ENCODE measurements at regions not wholly inside any gene's neighbourhood (a gene's known extent, or its start where the extent isn't known, plus 50 kb on each side); places are given as distances from the start of the nearest gene placed in this dataset.

DNA sequence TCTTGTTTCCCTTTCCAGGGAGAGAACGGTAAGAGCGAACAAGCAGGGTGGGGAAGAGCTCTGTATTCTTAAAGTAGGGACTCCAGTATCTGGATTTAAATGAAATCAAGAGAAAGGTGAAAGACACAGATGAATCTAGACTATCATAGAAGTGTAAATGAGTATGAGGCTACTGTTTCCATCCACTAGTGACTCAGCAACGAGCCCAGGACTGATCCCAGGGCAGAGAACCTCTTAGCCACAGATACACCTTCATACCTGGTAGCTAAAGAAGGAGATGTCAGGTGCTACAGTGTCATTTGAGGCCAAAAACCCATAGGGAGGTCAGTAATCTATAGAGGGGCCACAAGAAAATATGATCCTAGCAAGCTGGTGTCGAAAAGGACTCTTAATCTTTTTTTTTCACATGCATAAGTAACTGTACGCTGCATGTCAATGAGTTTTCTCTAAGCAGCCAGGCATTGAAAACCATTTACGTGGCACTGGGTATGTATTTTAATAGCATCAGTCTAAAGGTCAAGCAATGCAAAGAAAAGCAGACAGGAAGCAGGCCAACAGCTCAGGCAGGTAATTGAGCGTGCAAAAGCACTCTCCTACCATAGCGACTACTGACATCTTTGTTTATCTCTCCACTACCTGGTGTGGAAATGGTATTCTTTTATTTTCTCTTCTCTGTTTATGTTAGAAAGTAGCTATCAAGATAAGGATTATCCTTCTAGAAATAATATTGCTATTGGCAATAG, 91.5 kb upstream of the EGR2 start:
- Histone ChIP-seq H3K4me3 (ENCODE audit: control extremely low read depth in 1 of 5, extremely low read depth in 1 of 5, insufficient read depth in 1 of 5, low read depth in 2 of 5, low read length in 4 of 5) (no peak overlapping the region), H3K27ac (ENCODE audit: low read length in 2 of 2) (no peak overlapping the region), H3K9me3 (ENCODE audit: control extremely low read depth in 1 of 3, control insufficient read depth in 2 of 3, insufficient read depth in 1 of 3, low read length in 2 of 3) (no peaks in the 10 kb centered on the region), H4K20me1 (ENCODE audit: control insufficient read depth, insufficient read depth, low read length, poor library complexity, severe bottlenecking) (no peaks in the 10 kb centered on the region), H2AFZ (ENCODE audit: insufficient read depth, low read depth, low read length, poor library complexity, severe bottlenecking) (no peak overlapping the region), H3K9ac (ENCODE audit: low read length) (no peak overlapping the region), H3K4me2 (replicated peaks; ENCODE audit: low read depth, low read length, poor library complexity, severe bottlenecking) (peak overlapping the region; percentile 27), H3K4me1 (ENCODE audit: control insufficient read depth in 2 of 2, insufficient read depth in 2 of 2, low read length in 2 of 2) (peaks cover 35% of the 10 kb centered on the region in 2 donors), H3K79me2 (ENCODE audit: control insufficient read depth, insufficient read depth, low read length) (no peaks in the 10 kb centered on the region), H3K27me3 (replicated peaks in 1 of 4; ENCODE audit: control extremely low read depth in 1 of 4, control insufficient read depth in 3 of 4, insufficient read depth in 4 of 4, low read length in 3 of 4) (no peaks in the 10 kb centered on the region), H3K36me3 (replicated peaks in 1 of 2; ENCODE audit: control extremely low read depth in 1 of 2, control insufficient read depth in 1 of 2, extremely low read depth in 1 of 2, insufficient read depth in 2 of 2, low read length in 1 of 2) (no peaks in the 10 kb centered on the region)
- intact Hi-C loops (cut with micrococcal nuclease) = no loop called here
- Mint-ChIP-seq H3K4me3 (peak overlapping the region; percentile 13), H3K27me3 (no peaks in the 10 kb centered on the region), H3K4me1 (peaks cover 50% of the 10 kb centered on the region), H3K9me3 (ENCODE audit: insufficient read depth) (no peaks in the 10 kb centered on the region), H3K27ac (no peak overlapping the region)
- 85% methylated on average over 2 of the region's 8 CpGs for WGBS (ENCODE audit: insufficient coverage)
- DNase-seq = no peak
- POLR2A ChIA-PET = no interaction called here
- CTCF ChIA-PET = no interaction called here
- ATAC-seq (ENCODE audit: low read depth) = peak; percentile 61
- TF ChIP-seq, protein P1, sequence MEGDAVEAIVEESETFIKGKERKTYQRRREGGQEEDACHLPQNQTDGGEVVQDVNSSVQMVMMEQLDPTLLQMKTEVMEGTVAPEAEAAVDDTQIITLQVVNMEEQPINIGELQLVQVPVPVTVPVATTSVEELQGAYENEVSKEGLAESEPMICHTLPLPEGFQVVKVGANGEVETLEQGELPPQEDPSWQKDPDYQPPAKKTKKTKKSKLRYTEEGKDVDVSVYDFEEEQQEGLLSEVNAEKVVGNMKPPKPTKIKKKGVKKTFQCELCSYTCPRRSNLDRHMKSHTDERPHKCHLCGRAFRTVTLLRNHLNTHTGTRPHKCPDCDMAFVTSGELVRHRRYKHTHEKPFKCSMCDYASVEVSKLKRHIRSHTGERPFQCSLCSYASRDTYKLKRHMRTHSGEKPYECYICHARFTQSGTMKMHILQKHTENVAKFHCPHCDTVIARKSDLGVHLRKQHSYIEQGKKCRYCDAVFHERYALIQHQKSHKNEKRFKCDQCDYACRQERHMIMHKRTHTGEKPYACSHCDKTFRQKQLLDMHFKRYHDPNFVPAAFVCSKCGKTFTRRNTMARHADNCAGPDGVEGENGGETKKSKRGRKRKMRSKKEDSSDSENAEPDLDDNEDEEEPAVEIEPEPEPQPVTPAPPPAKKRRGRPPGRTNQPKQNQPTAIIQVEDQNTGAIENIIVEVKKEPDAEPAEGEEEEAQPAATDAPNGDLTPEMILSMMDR (IDR thresholded peaks at IDR 0.05) = no peak
- no peak for TF ChIP-seq EZH2 (IDR thresholded peaks at IDR 0.05; ENCODE audit: borderline replicate concordance, insufficient read depth, low read depth, low read length, poor library complexity, severe bottlenecking)

DNA sequence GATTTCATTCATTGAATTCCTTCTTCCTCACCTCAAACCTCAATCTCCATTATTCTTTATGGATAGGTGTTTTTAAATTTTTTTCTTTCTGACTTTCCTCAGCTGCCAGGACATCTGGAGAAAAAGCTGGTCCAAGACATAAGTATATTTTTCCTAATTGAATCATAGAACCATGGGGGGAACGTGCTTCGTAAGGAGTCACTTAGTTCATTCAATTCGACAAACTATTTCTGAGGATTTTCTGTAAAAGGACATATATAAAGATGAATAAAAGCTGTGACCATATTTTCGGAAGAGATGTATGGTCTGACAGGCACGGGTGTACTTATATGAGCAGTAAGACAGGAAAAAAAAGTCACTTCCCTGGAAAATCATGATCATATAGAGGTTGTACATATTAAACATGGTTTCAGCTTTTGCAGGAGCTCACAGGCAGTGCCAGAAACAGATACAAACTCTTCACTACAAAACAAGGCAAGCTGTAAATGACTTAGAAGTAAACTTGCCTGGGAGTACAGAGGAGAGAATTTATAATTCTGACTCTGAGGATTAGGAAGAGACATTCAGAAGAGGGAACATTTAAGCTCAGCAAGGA, 88.2 kb upstream of the EGR2 start:
- H3K36me3 ChIP-seq (replicated peaks in 1 of 2; ENCODE audit: control extremely low read depth in 1 of 2, control insufficient read depth in 1 of 2, extremely low read depth in 1 of 2, insufficient read depth in 2 of 2, low read length in 1 of 2) = no peaks in the 10 kb centered on the region
- H4K20me1 ChIP-seq (ENCODE audit: control insufficient read depth, insufficient read depth, low read length, poor library complexity, severe bottlenecking) = no peaks in the 10 kb centered on the region
- TF ChIP-seq, protein P1 (IDR thresholded peaks at IDR 0.05) = no peak
- no peak for TF ChIP-seq EZH2 (IDR thresholded peaks at IDR 0.05; ENCODE audit: borderline replicate concordance, insufficient read depth, low read depth, low read length, poor library complexity, severe bottlenecking)
- H3K4me3 ChIP-seq (ENCODE audit: control extremely low read depth in 1 of 5, extremely low read depth in 1 of 5, insufficient read depth in 1 of 5, low read depth in 2 of 5, low read length in 4 of 5) = no peak overlapping the region
- H3K27me3 Mint-ChIP-seq = no peaks in the 10 kb centered on the region
- no peak overlapping the region for H2AFZ ChIP-seq (ENCODE audit: insufficient read depth, low read depth, low read length, poor library complexity, severe bottlenecking)
- H3K4me2 ChIP-seq (replicated peaks; ENCODE audit: low read depth, low read length, poor library complexity, severe bottlenecking) = no peak overlapping the region
- ChIA-PET CTCF (no interaction called here), POLR2A (no interaction called here)
- H3K4me1 Mint-ChIP-seq = peaks cover 23% of the 10 kb centered on the region
- 100% methylated on average over 1 of the region's 5 CpGs for WGBS (ENCODE audit: insufficient coverage)
- no peak for ATAC-seq (ENCODE audit: low read depth)
- H3K79me2 ChIP-seq (ENCODE audit: control insufficient read depth, insufficient read depth, low read length) = no peaks in the 10 kb centered on the region
- H3K4me3 Mint-ChIP-seq = no peak overlapping the region
- no peak for DNase-seq
- H3K27me3 ChIP-seq (replicated peaks in 1 of 4; ENCODE audit: control extremely low read depth in 1 of 4, control insufficient read depth in 3 of 4, insufficient read depth in 4 of 4, low read length in 3 of 4) = no peaks in the 10 kb centered on the region
- no peak overlapping the region for H3K27ac ChIP-seq (ENCODE audit: low read length in 2 of 2)
- intact Hi-C loops (cut with micrococcal nuclease) = no loop called here
- no peak overlapping the region for H3K27ac Mint-ChIP-seq
- H3K4me1 ChIP-seq (ENCODE audit: control insufficient read depth in 2 of 2, insufficient read depth in 2 of 2, low read length in 2 of 2) = peaks cover 14 to 15% of the 10 kb centered on the region in 2 donors
- H3K9me3 ChIP-seq (ENCODE audit: control extremely low read depth in 1 of 3, control insufficient read depth in 2 of 3, insufficient read depth in 1 of 3, low read length in 2 of 3) = no peaks in the 10 kb centered on the region
- H3K9me3 Mint-ChIP-seq (ENCODE audit: insufficient read depth) = no peaks in the 10 kb centered on the region
- H3K9ac ChIP-seq (ENCODE audit: low read length) = no peak overlapping the region

Data from B cell (primary cell).